HG03045 (cell line): ENCODE measurements at regions not wholly inside any gene's neighbourhood (a gene's known extent, or its start where the extent isn't known, plus 50 kb on each side); places are given as distances from the start of the nearest gene placed in this dataset.

Source experiments
- ATAC-seq: cut with Tn5 transposase; IDR thresholded peaks from one replicate; pipeline ENCODE4 v1.9.1; 2021; ENCODE audit warnings: mild to moderate bottlenecking, moderate library complexity; ENCODE audit not compliant: unreplicated experiment

GRCh38 chr9:121598965-121599871, 52.2 kb upstream of the DAB2IP start:
- no peak for ATAC-seq

- ATAC-seq: no peak
These were observed 51.4 kb upstream of the DAB2IP start for GRCh38 chr9:121599872-121600585.

GRCh38 chr9:121601194-121601593, 50.2 kb upstream of the DAB2IP start:
- no peak for ATAC-seq
